ENCODE measurements at regions not wholly inside any gene's neighbourhood (a gene's known extent, or its start where the extent isn't known, plus 50 kb on each side); places are given as distances from the start of the nearest gene placed in this dataset.

DNA sequence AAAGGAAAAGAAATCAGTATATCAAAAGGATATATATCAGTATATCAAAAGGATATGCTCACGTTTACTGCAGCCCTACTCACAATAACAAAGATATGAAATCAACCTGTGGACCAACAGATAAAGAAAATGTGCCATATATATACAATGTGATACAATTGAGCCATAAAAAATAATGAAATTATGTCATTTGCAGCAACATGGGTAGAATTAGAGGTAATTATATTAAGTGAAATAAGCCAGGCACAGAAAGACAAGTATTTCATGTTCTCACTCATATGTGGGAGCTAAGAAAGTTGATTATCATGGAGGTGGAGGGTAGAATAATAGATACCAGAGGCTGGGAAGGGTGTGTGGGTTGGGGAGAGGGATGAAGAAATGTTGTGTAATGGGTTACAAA, 102.9 kb upstream of the MARCKS start:
- Mint-ChIP-seq H3K4me3 (no peak overlapping the region), H3K4me1 (ENCODE audit: low read depth) (peaks cover 6% of the 10 kb centered on the region; the same call in 1 of the 2 replicates), H3K27me3 (ENCODE audit: insufficient read depth) (no peaks in the 10 kb centered on the region), H3K9me3 (no peaks in the 10 kb centered on the region), H3K36me3 (ENCODE audit: low read depth) (no peaks in the 10 kb centered on the region), H3K27ac (no peak overlapping the region)
- DNase-seq, result no peak
- TF ChIP-seq, protein P1, sequence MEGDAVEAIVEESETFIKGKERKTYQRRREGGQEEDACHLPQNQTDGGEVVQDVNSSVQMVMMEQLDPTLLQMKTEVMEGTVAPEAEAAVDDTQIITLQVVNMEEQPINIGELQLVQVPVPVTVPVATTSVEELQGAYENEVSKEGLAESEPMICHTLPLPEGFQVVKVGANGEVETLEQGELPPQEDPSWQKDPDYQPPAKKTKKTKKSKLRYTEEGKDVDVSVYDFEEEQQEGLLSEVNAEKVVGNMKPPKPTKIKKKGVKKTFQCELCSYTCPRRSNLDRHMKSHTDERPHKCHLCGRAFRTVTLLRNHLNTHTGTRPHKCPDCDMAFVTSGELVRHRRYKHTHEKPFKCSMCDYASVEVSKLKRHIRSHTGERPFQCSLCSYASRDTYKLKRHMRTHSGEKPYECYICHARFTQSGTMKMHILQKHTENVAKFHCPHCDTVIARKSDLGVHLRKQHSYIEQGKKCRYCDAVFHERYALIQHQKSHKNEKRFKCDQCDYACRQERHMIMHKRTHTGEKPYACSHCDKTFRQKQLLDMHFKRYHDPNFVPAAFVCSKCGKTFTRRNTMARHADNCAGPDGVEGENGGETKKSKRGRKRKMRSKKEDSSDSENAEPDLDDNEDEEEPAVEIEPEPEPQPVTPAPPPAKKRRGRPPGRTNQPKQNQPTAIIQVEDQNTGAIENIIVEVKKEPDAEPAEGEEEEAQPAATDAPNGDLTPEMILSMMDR (IDR thresholded peaks at IDR 0.05), result no peak

DNA sequence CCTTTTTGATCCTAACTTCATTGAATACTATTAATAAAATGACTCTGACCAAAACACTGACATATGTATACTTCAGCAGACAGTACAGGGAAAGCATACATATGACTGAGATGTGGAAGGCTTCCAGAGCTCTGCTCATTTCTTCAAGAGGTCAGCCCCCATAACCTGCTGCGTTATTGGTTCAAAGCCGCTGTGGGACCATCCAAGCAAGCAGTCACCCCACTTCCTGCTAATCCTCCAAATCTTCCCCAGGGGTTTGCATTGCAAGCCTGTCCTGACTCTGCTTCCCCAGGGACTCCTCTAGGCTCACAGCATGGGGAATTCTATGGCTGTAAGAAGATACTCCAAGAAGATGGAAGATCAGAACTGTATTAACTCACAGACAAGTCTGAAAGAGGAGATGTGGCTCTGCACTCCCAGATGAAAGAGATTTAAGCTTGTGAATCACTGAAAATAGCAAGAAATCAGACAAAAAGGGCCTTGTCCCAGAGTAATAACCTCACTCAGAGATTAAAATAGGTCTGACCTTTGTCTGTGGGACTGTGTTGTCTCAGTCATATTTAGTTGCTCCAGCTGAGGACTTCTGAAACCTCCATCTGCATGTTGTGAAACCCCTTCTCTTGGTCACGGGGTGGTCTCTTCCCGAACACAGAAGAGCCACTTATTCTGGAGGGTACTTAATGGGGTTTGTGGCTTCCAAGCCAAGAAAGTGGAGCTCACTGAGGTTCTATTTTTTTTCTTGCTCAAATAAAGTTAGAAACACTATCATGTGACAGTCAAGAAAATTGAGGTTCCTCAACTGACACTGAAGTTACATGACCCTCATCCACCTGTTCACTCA, 101.5 kb upstream of the MARCKS start:
- TF ChIP-seq, protein P1 (IDR thresholded peaks at IDR 0.05), result no peak
- no peak overlapping the region for H3K27ac Mint-ChIP-seq
- H3K36me3 Mint-ChIP-seq (ENCODE audit: low read depth), result no peaks in the 10 kb centered on the region
- DNase-seq, result no peak
- H3K4me3 Mint-ChIP-seq, result no peak overlapping the region
- H3K4me1 Mint-ChIP-seq (ENCODE audit: low read depth), result peaks cover 6% of the 10 kb centered on the region; the same call in 1 of the 2 replicates
- no peaks in the 10 kb centered on the region for H3K27me3 Mint-ChIP-seq (ENCODE audit: insufficient read depth)
- no peaks in the 10 kb centered on the region for H3K9me3 Mint-ChIP-seq

GRCh38 chr6:113756290-113756665, 100.9 kb upstream of the MARCKS start:
- H3K4me3 Mint-ChIP-seq, result no peak overlapping the region
- H3K4me1 Mint-ChIP-seq (ENCODE audit: low read depth), result peaks cover 6% of the 10 kb centered on the region; the same call in 1 of the 2 replicates
- no peaks in the 10 kb centered on the region for H3K9me3 Mint-ChIP-seq
- no peaks in the 10 kb centered on the region for H3K36me3 Mint-ChIP-seq (ENCODE audit: low read depth)
- TF ChIP-seq, protein P1 (IDR thresholded peaks at IDR 0.05), result no peak
- H3K27ac Mint-ChIP-seq, result no peak overlapping the region
- H3K27me3 Mint-ChIP-seq (ENCODE audit: insufficient read depth), result no peaks in the 10 kb centered on the region
- no peak for DNase-seq

DNA sequence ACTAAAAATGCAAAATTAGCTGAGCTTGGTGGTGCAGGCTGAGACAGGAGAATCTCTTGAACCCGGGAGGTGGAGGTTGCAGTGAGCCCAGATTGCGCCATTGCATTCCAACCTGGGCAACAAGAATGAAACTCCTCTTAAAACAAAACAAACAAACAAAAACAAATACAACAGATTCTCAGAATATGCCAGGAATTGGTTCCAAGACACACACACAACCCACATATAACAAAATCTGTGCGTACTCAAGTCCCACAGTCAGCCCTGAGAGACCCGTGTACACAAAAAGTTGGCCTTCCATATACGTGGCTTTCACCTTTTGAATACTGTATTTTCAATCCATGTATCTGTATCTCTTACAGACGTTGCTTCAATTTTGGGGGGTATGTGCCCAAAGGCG, 98.9 kb upstream of the MARCKS start:
- no peak for DNase-seq
- no peak overlapping the region for H3K4me3 Mint-ChIP-seq
- no peaks in the 10 kb centered on the region for H3K9me3 Mint-ChIP-seq
- no peaks in the 10 kb centered on the region for H3K36me3 Mint-ChIP-seq (ENCODE audit: low read depth)
- TF ChIP-seq, protein P1 (IDR thresholded peaks at IDR 0.05), result no peak
- H3K27ac Mint-ChIP-seq, result no peak overlapping the region
- H3K4me1 Mint-ChIP-seq (ENCODE audit: low read depth), result peaks cover 15% of the 10 kb centered on the region
- no peaks in the 10 kb centered on the region for H3K27me3 Mint-ChIP-seq (ENCODE audit: insufficient read depth)

GRCh38 chr6:113758826-113759574, 98.1 kb upstream of the MARCKS start:
- TF ChIP-seq, protein P1 (IDR thresholded peaks at IDR 0.05), result no peak
- no peak overlapping the region for H3K27ac Mint-ChIP-seq
- peaks cover 23% of the 10 kb centered on the region for H3K4me1 Mint-ChIP-seq (ENCODE audit: low read depth)
- H3K36me3 Mint-ChIP-seq (ENCODE audit: low read depth), result no peaks in the 10 kb centered on the region
- DNase-seq, result no peak
- H3K27me3 Mint-ChIP-seq (ENCODE audit: insufficient read depth), result no peaks in the 10 kb centered on the region
- H3K4me3 Mint-ChIP-seq, result no peak overlapping the region
- H3K9me3 Mint-ChIP-seq, result no peaks in the 10 kb centered on the region

All from HFFc6 (cell line).